GM19023 (cell line): ENCODE measurements at regions not wholly inside any gene's neighbourhood (a gene's known extent, or its start where the extent isn't known, plus 50 kb on each side); places are given as distances from the start of the nearest gene placed in this dataset.
"Not testable (repeated sequence)": the region's sequence is repeated elsewhere in the genome, so short reads cannot be mapped to it uniquely, and the experiment has no call there.

Experiments used
- ATAC-seq: cut with Tn5 transposase; IDR thresholded peaks from one replicate; pipeline ENCODE4 v1.9.1; 2021; ENCODE audit warnings: mild to moderate bottlenecking, moderate library complexity; ENCODE audit not compliant: unreplicated experiment

DNA sequence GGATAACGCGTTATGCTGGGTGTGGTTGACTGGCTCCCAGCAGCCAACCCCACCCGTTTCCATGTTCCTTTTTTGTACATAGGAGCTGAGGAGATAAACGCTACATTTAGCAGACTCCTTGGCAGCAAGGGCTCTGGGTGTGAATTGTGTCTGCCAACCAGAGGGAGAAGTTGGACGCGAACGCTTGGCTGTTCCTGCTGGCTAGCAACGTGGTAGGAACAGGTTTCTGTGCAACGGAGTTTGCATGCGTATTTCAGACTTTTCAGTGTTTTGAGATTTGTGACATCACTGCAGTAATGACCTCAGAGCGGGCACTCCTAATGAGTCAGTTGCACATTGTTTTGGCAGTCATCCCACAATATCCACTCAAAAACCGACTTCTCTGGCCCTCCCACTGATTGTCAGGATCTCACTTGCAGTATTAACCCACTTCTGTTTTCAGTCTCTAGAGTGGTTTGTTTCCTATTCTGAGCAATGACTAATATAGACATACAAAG lies 98.7 kb upstream of the RGS1 start:
- ATAC-seq, result peak; percentile 74

DNA sequence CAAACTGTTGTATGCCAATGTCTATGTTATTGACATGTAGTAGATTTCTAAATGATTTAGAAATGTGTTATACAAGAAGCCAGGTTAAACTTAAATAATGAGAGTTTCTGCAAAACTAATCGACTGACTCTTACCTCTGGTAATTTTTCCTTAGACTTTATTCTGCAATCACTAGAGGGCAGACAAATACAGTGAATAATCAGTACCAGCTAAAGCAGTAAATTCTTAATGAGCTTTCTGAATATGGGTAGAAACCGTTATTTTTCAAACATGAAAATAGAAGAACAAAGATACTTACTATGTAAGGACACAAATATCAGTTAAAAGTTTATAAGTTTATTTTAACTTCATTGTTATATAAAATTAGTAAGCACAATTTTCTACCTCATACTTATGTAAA lies 97.9 kb upstream of the RGS1 start:
- no peak for ATAC-seq

DNA sequence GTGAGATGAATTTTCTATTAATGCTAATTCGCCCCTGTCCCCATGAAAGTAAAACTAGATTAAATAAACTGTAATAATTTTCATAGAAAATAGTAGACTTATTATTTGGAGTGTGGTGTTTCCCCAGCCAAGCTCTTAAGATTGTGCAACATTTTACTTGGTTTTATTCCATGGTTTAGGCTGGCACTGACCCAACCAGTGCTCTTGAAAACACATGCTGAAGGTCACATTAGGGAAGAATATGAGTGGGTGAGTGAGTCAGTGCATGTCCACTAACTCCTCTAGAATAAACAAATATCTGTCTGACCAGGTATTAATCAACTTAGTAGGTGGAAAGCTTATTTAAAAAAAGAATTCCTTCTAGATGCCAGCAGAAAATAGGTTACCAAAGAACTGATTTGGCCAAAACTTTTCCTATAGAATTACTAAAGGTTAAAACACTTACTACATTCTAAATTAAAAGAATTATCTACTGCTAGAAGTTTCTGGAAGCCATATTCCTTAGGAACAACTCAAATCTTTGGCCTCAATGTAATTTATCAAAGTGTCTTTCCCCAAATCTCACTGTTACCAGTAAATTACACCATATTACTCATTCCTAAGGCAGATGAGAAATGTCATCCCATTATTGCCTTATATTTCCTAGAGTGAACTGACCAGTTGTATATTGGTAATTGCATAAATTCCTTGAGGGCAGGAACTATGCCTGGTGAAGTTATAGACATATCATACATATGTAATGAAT lies 89.7 kb upstream of the RGS1 start:
- ATAC-seq, result no peak

DNA sequence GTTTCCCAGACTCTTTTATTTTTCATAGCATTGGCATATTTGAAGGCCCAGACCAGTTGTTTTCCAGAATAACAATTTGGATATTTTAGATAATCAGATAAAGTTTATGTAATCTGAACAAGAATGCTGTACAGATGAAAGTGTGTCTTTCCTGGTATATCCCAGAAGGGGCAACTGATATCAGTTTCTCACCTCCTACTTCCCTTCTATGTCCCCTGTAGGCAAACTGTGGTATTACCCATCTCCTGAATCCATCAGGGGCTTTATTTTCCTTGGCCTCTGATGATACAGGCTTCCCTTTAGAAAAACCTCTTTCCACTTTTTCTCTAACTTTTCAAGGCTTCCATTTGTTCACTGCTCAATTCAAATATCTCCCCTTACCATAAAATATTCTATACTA lies 87.5 kb upstream of the RGS1 start:
- ATAC-seq, result no peak

DNA sequence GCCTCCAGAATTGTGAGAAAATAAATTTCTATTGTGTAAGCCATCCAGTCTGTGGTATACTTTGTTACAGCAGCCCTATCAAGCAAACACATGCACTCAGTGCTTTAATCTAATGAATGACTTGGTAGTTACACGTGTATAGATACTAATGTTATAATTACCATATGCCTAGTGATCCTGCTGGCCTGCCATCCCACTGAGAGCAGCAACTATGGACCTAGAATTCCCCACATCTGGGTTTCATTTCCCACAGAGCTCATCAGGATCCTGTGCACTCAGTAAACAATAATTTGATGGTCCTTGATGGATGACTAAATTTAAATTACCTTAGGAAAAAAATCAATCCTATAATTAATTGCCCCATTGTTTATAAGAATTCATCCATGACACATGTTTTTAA lies 86.5 kb upstream of the RGS1 start:
- no peak for ATAC-seq

DNA sequence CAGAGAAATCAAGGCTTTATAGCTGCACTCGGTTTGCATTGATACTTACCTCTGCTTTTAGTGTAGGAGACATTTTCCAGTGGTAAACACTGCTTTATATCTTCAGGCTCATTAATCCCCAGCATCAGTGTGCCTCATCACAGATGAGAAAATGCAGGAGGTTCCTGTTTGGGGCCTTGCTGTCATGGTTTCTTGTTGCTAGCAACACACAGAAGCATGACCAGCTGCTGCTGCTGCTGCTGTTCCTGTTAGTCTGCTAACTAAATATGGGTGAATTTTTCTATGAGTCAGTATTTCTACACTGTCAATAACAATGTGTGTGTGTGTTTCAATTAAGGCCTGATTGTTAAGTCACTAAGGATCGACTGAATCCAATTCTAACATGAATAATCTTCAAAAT lies 85.8 kb upstream of the RGS1 start:
- peak; percentile 66 for ATAC-seq

DNA sequence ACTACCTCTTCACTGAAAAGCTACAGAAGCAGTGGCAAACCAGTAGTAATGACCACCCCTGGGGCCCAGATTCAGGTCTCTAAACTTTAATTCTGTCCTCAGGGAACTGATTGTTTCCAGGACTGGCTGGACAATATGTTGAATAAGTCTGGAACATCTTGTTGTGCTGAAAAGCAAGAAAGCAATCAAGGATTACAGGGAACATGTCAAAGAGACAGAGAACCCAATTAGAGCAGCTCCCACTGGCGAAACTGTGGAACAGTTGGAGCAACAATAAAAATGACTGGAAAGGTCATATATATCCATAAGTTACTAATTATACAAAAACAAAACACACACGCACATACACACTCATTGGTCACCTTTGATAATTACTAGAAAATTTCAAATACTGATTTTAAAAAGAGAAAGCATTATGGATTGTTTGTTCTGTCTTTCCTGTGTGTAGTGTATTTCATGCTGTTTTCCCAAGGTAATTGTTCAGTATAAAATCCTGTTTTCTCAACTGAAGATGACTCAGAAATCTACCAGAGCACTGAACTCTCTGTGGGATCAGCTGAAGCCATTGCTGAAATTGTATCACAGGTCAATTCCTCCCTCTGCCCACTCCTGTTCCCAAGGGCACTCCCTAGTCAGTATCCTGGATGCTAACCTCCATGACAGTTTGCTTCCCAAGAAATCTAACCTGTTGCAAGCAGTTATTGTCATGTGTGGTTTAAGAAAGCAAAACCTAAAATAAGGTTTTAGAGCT lies 83.6 kb upstream of the RGS1 start:
- no peak for ATAC-seq

DNA sequence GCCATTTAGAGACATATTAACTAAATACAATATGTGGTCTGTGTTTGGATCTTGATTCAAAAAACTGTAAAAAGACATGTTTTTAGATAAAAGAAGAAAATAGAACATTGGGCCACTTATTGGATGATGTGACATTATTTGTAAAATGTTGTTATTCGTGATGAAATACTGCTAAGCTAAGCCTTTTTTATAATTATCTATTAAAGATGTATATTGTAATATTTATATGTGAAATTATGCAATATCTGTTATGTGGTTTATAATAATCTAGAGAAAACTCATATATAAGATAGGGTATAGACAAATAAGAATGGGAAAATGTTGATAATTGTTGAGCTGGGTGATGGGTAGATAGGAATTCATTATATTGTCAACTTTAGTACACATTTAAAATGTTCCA lies 82.0 kb upstream of the RGS1 start:
- no peak for ATAC-seq

DNA sequence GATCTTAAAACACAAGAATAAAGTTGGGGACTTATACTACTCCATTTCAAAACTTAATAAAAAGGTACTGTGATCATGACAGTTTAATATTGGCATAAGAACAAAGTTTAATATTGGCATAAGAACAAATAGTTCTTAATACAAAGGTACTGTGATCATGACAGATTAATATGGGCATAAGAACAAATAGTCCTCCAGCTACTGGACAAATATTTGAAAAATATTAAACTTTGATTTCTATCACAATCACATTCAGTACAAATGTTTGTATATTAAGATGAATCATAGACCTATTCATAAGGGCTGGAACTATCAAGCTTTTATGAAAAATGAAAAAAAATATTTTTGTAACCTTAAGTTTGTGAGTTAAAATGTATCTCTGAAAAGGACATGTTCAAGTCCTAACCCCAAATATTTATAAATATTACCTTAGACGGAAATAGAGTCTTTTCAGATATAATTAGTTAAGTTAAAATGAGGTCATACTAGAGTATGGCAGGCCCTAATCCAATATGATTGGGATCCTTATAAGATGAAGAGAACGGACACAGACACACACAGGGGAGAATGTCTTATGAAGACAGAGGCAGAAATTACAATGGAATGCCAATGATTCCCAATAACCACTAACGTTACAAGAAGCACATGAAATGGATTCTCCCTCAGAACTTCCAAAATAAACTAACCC lies 79.1 kb upstream of the RGS1 start:
- ATAC-seq, result no peak

DNA sequence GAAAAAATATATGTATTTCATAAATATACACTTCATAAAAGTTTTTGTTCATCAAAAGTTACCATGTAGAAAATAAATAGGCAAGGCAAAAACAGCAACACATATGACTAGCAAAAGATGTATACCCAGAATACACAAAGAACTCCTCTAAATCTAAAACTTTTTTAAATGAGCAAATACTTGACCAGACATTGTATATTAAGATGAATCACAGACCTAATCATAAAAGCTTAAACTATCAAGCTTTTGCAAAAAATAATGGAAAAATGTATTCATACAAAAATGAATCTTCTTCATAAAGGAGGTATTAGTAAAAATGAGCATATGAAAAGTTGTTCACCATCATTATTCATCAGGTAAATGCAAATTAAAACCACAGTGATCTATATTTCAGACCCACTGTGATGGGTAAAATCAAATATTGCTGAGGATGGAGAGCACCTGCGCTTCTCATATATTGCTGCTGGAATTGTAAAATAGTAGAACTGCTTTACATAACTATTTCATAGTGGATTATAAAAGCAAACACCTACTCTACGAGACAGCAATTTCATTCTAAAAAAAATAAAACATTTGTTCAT lies 78.3 kb upstream of the RGS1 start:
- no peak for ATAC-seq

DNA sequence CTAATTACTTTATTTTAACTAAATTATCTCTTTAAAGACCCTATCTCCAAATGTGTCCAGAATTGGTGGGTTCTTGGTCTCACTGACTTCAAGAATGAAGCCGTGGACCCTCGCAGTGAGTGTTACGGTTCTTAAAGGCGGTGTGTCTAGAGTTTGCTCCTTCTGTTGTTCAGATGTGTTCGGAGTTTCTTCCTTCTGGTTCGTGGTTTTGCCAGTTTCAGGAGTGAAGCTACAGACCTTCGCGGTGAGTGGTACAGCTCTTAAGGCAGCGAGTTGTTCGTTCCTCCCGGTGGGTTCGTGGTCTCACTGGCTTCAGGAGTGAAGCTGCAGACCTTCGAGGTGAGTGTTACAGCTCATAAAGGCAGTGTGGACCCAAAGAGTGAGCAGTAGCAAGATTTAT lies 77.5 kb upstream of the RGS1 start:
- ATAC-seq, result not testable (repeated sequence)

DNA sequence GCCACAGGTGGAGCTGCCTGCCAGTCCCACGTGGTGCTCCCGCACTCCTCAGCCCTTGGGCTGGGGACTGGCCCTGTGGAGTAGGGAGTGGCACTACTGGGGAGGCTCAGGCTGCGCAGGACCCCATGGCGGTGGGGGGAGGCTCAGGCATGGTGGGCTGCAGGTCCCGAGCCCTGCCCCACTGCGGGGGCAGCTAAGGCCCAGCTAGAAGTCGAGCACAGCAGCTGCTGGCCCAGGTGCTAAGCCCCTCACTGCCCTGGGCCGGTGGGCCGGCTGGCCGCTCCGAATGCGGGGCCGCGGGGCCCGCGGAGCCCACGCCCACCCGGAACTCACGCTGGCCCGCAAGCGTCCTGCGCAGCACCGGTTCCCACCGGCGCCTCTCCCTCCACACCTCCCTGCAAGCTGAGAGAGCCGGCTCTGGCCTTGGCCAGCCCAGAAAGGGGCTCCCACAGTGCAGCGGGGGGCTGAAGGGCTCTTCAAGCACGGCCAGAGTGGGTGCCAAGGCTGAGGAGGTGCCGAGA lies 76.5 kb upstream of the RGS1 start:
- not testable (repeated sequence) for ATAC-seq

DNA sequence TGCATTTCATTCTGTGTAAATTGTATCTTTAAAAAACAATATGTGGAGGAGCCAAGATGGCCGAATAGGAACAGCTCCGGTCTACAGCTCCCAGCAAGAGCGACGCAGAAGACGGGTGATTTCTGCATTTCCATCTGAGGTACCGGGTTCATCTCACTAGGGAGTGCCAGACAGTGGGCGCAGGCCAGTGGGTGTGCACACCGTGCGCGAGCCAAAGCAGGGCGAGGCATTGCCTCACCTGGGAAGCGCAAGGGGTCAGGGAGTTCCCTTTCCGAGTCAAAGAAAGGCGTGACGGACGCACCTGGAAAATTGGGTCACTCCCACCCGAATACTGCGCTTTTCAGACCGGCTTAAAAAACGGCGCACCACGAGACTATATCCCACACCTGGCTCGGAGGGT lies 75.0 kb upstream of the RGS1 start:
- ATAC-seq, result not testable (repeated sequence)

DNA sequence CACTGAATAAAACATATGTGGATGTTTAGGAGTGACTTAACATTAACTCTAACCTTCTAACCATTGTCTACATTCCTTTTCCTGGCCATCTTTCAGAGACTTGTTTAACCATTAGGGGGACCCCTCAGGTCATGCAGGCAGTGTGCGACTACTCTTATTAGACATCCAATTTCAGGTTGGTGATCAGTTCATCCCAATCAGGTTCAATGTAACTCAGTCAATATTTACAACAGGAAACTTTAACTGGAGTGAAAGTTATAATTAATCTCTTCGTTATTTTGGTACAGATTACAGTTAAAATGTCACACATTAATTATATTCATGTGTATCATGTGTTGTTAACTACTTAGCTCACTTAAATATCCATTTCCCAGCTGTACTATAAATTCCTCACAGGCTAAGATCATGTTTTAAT lies 68.8 kb upstream of the RGS1 start:
- ATAC-seq, result peak; percentile 89

DNA sequence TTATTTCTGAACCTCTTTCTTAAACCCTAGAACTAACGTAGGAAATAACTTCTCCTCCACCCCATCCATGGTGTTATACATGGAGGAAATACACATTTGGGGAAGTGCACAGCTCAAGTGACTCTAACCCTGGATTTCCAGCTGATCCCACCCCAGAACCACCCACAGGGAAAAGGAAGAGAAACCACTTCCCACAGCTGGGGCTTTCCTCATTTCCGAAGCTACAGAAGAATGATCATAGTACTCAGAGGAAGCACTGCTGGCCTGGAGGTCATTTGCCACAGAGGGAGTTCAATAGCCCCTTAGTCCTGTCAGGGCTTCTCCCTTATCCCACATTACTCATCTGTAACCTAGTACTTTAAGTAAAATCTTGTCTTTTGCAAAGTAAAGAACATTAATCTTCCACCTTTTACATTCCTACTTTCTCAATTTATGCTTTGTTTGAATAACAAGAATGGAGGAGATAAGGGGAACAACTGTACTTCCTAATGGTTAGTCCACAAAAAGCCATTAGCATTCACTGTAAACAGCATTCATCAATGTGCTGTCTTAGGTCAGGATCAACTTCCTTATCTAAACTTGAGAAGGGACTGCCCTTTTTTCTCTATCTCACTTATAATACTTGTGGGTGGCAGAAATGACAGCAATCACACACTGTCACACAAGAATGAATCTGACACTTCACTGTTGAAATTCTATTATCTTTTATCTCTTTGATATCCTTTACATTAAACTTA lies 63.0 kb upstream of the RGS1 start:
- ATAC-seq, result no peak

DNA sequence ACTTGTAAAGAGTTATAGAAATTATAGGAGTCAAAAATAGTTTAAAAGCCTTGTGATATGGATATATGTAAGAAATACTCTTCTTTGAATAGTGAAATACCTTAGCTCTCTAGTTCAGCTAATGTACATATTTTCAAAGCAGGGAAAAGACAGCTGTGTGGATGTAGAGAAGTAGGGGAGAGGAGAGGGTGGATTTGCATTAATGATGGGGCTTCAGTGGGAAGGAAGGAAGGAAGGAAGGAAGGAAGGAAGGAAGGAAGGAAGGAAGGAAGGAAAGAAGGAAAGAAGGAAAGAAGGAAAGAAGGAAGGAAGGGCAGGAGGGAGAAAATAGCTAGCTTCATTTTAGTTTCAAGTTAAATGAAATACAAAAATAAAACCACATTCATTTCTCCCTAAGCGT lies 62.4 kb upstream of the RGS1 start:
- no peak for ATAC-seq

DNA sequence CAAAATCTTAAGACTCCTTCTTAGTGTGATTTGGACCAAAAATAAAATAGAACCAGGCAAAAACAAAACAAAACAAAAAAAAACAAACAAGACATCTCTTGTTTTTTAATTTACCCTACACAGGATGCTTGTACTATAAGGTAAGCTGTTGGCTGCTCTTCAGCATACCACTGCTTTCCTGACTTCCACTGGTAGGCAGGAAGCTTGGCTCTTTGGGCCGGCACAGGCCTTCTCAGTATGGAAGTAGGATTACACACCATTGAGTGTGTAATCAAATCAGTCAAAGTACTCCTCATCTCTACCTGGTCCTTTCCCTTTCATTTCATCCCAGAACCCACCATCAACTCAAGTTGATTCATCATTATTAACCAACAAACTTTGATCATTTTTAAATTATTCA lies 61.9 kb upstream of the RGS1 start:
- ATAC-seq, result no peak

DNA sequence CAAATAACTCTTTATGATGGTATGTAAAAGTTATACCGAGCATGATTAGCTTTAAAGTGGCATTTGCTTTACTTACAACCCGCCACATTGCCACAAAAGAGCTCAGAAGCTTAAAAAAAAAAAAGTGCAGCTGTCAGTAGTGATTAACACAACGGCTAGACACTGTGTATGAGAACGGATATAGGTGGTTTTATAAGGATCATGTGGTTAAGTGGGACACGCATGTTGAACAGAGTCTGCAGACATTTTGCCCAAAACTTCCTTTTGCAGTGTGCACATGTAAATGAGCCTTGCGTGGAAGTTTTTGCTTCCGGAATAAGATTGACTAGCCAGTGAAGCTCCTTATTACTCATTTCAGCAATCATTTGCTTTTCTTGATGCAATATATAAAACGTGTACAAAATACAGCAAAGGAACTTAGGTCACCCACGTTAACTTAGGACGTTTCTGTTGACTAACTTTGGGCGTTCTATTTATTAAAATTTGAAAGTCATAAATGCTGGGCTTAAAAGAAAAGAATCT lies 58.7 kb upstream of the RGS1 start:
- peak; percentile 96 for ATAC-seq

DNA sequence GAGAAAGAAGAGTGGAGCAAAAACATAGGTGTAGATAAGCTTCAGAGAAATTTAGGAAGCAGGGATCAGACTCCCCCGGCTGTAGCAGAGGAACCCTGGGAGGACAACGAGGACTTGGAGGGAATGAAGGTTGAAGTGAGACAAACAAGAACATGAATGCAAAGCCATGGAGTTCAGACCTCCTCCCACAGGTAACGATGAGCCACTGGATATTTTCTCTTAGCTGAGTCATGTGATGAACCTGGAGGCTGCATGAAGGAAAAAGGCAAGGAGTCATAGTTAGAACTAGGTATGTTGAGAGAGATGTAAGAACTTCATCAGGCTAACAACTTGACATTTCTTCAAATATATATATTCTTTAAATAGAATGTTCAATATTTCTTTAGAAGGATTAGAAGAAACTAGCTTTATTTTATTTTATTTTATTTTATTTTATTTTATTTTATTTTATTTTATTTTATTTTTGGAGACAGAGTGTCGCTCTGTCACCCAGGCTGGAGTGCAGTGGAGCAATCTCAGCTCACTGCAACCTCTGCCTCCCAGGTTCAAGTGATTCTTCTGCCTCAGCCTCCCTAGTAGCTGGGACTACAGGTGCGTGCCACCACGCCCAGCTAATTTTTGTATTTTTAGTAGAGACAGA lies 57.7 kb upstream of the RGS1 start:
- not testable (repeated sequence) for ATAC-seq

DNA sequence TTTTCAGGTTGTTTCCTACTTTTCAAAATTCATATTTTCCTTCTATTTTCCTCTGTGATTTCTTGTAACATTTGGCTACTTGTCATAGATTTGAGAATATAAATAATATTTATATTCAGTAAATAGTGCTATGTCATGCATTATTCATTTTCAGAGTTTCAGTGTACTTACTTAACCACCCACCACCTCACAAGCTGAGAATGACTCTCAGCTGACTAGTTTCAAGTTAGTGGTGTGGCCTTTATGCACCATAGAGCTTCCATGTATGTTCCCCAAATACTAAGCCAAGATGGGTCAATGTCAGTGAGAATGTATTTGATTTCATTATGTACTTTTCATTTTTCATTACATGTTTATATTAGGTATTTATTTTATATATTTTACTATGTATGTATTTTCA lies 56.9 kb upstream of the RGS1 start:
- ATAC-seq, result no peak
